Fibroblast of lung (primary cell): ENCODE measurements at regions not wholly inside any gene's neighbourhood (a gene's known extent, or its start where the extent isn't known, plus 50 kb on each side); places are given as distances from the start of the nearest gene placed in this dataset.

Experiments used
- EZH2 ChIP-seq: IDR thresholded peaks from 2 replicates; pipeline ENCODE4 v1.5.1; 2012; ENCODE audit warnings: low read length, control low read depth, mild to moderate bottlenecking; ENCODE audit errors: missing control alignments
- TF ChIP-seq, protein P1 (sequence below), 2 donors: IDR thresholded peaks in 1 of 2; conservative IDR thresholded peaks in 1 of 2; 1 replicate in 1 of 2; 2 replicates in 1 of 2; pipeline ENCODE4 v1.5.1; 2011 to 2012; ENCODE audit warnings: low read length in 2 of 2, control low read depth in 1 of 2, inconsistent platforms in 1 of 2, low read depth in 1 of 2, mild to moderate bottlenecking in 1 of 2

DNA sequence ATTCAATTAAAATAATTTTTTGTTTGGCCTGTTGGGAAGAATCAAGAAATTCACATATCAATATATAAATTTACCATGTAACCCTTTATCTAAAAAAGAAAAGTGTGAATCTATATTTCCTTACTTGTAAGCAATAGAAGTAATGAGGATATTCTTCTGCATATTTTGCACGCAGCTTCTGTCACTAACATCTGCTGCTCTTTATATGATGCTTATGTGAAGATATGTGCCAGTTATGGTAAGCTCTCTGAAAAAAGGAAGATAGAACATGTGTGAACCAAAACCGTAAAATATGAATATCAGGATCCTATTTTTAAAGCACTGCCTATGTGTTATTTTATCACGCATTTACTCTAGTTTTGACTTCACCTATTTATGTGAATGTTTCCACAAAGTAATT lies 96.4 kb upstream of the ATP11B start:
- TF ChIP-seq, protein P1, sequence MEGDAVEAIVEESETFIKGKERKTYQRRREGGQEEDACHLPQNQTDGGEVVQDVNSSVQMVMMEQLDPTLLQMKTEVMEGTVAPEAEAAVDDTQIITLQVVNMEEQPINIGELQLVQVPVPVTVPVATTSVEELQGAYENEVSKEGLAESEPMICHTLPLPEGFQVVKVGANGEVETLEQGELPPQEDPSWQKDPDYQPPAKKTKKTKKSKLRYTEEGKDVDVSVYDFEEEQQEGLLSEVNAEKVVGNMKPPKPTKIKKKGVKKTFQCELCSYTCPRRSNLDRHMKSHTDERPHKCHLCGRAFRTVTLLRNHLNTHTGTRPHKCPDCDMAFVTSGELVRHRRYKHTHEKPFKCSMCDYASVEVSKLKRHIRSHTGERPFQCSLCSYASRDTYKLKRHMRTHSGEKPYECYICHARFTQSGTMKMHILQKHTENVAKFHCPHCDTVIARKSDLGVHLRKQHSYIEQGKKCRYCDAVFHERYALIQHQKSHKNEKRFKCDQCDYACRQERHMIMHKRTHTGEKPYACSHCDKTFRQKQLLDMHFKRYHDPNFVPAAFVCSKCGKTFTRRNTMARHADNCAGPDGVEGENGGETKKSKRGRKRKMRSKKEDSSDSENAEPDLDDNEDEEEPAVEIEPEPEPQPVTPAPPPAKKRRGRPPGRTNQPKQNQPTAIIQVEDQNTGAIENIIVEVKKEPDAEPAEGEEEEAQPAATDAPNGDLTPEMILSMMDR (conservative IDR thresholded peaks at IDR 0.05 in 1 of 2, IDR thresholded peaks at IDR 0.05 in 1 of 2; ENCODE audit: low read depth in 1 of 2, low read length in 2 of 2) = no peak
- TF ChIP-seq EZH2 = no peak
